ENCODE measurements at regions not wholly inside any gene's neighbourhood (a gene's known extent, or its start where the extent isn't known, plus 50 kb on each side); places are given as distances from the start of the nearest gene placed in this dataset.
A peak's percentile ranks its signal among the peaks of the same experiment; 100 is the strongest.

DNA sequence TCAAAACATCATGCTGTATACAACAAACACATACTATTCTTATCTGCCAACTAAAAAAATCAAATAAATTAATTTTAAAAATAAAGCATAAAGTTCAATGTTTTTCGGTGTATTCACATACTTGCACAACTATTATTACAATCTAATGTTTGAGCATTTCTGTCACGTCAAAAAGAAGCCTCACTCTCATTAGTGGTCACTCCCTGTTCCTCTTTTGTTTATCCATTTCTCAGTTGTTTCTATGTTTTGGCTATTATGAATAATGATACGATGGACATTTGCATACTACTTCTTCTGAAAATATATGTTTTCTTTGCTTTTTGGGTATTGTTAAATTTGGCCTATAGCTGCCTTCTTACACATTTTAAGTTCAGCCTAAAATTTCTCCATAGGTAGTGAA lies 773.0 kb upstream of the HS6ST1 start:
- Histone ChIP-seq H3K9me3 (no peaks in the 10 kb centered on the region), H3K4me3 (no peak overlapping the region), H3K4me1 (no peaks in the 10 kb centered on the region), H3K36me3 (no peaks in the 10 kb centered on the region), H3K27ac (no peak overlapping the region), H3K27me3 (no peaks in the 10 kb centered on the region)
- TF ChIP-seq, protein P1, sequence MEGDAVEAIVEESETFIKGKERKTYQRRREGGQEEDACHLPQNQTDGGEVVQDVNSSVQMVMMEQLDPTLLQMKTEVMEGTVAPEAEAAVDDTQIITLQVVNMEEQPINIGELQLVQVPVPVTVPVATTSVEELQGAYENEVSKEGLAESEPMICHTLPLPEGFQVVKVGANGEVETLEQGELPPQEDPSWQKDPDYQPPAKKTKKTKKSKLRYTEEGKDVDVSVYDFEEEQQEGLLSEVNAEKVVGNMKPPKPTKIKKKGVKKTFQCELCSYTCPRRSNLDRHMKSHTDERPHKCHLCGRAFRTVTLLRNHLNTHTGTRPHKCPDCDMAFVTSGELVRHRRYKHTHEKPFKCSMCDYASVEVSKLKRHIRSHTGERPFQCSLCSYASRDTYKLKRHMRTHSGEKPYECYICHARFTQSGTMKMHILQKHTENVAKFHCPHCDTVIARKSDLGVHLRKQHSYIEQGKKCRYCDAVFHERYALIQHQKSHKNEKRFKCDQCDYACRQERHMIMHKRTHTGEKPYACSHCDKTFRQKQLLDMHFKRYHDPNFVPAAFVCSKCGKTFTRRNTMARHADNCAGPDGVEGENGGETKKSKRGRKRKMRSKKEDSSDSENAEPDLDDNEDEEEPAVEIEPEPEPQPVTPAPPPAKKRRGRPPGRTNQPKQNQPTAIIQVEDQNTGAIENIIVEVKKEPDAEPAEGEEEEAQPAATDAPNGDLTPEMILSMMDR (IDR thresholded peaks at IDR 0.05): no peak
- intact Hi-C loops (cut with DNase I): no loop called here
- ATAC-seq (no peak), DNase-seq (no peak)

DNA sequence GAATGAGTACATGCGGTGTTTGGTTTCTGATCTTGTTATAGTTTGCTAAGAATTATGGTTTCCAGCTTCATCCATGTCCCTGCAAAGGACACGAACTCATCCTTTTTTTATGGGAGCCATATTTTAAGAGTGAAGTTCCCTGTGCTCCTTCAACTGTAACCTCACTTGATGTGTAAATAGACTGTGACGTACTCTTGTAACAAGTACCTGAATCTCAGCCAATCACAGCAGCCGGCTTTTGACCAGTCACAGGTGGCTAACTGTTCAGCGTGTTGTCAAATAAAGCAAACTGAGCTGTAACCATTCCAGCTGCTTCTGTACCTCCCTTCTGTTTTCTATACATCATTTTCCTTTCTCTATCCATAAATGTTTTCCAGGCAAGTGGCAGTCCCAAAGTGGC lies 774.3 kb upstream of the HS6ST1 start:
- TF ChIP-seq, protein P1 (IDR thresholded peaks at IDR 0.05): no peak
- DNase-seq (no peak), ATAC-seq (no peak)
- intact Hi-C loops (cut with DNase I): no loop called here
- H3K36me3 ChIP-seq: no peaks in the 10 kb centered on the region
- no peak overlapping the region for H3K27ac ChIP-seq
- no peak overlapping the region for H3K4me3 ChIP-seq
- no peaks in the 10 kb centered on the region for H3K4me1 ChIP-seq
- H3K9me3 ChIP-seq: no peaks in the 10 kb centered on the region
- no peaks in the 10 kb centered on the region for H3K27me3 ChIP-seq

DNA sequence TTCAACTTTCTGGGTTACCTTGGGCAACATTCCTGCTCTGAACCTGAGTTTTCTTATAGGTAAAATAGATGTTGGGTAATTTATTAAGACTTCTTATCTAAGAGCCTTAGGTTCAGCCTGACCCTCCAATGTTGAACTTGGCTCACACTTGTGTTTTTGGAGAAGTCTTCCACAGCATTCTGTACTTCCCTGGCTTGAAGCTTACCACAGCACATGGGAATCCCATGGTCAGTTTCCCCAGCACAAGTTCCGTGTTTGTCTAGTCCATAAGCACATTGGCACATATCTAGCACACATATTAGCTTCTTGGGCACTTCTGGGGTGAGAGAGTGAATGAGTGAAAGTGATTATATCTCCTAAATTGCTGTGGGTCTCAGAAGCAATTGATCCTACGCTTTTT lies 782.5 kb upstream of the HS6ST1 start:
- H3K36me3 ChIP-seq: no peaks in the 10 kb centered on the region
- no peaks in the 10 kb centered on the region for H3K4me1 ChIP-seq
- H3K27ac ChIP-seq: no peak overlapping the region
- no peak overlapping the region for H3K4me3 ChIP-seq
- DNase-seq (no peak), ATAC-seq (no peak)
- intact Hi-C loops (cut with DNase I): no loop called here
- H3K27me3 ChIP-seq: no peaks in the 10 kb centered on the region
- TF ChIP-seq, protein P1 (IDR thresholded peaks at IDR 0.05): no peak
- no peaks in the 10 kb centered on the region for H3K9me3 ChIP-seq

DNA sequence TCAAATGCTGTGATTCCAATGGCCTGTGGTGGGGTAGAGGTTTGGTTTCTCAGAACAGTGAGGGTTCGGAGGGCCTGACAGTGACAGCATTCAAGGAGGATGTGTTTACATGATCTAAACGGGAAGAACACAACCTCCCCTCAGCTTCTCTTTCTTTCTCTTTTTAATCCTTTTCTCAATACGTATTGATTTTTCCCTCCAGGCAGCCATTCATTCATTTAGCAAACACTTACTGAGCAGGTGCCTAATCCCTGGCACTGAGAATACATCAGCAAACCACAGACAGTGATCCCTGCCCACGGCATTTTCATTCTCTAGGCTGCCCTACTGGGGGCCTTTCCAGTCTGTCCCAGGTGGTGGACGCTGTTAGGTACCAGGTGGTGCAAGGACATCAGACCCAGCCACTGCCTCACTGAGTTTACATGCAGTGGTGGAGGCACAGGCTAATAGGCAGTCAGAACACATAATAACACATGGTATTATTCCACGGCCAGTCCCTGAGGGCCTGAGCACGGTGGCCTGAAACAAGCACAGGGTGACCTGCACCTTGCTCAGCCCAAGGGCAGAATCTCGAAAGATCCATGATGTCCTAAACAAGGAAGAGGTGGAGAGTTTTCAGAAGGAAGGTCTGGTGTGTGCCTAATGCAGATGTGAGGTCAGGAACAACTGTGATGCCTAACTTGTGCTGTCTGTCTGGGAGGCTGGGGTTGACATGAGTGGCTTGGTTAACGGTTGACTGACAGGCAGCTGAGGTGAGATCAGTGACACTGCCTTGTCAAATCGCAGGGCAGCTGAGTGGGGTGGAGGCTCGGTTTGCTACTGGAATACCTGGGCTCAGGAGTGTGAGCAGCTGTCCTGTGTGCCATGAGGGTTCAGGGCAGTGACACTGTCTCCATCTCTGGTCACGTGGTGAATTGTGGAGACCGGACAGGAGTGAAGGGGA lies 785.5 kb upstream of the HS6ST1 start:
- intact Hi-C loops (cut with DNase I): no loop called here
- peak; percentile 17 for ATAC-seq

DNA sequence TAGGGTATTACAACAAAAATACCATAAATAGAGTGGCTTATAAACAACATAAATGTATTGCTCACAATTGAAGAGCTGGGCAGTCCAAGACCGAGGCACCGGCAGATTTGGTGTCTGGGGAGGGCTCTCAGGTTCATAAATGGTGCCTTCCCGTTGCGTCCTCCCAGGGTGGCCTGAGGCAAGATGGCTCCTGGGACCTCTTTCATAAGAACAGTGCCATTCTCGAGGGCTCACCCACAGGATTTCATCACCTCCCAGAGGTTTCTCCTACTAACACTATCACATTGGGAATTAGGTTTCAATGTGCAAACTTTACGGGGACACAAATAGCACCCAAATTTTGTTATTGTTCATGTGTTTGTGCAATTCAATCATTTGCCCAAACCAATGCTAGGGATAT lies 793.5 kb upstream of the HS6ST1 start:
- H3K27ac ChIP-seq: no peak overlapping the region
- no peak overlapping the region for H3K4me3 ChIP-seq
- ATAC-seq: no peak
- intact Hi-C loops (cut with DNase I): no loop called here
- TF ChIP-seq, protein P1 (IDR thresholded peaks at IDR 0.05): no peak
- no peaks in the 10 kb centered on the region for H3K36me3 ChIP-seq
- H3K27me3 ChIP-seq: no peaks in the 10 kb centered on the region
- DNase-seq: no peak
- H3K4me1 ChIP-seq: no peaks in the 10 kb centered on the region
- no peaks in the 10 kb centered on the region for H3K9me3 ChIP-seq

More for the DNA sequence above, 785.5 kb upstream of the HS6ST1 start:
- H3K27me3 ChIP-seq: no peaks in the 10 kb centered on the region
- TF ChIP-seq, protein P1 (IDR thresholded peaks at IDR 0.05): no peak
- no peak overlapping the region for H3K27ac ChIP-seq
- H3K36me3 ChIP-seq: no peaks in the 10 kb centered on the region
- H3K4me3 ChIP-seq: no peak overlapping the region
- H3K9me3 ChIP-seq: no peaks in the 10 kb centered on the region
- no peaks in the 10 kb centered on the region for H3K4me1 ChIP-seq
- DNase-seq: no peak
